Kidney capillary endothelial cell (primary cell): ENCODE measurements at regions not wholly inside any gene's neighbourhood (a gene's known extent, or its start where the extent isn't known, plus 50 kb on each side); places are given as distances from the start of the nearest gene placed in this dataset.
"Not testable (repeated sequence)": the region's sequence is repeated elsewhere in the genome, so short reads cannot be mapped to it uniquely, and the experiment has no call there.

Experiments
- DNase-seq: peaks from one replicate; pipeline ENCODE4 v3.0.0-alpha.2; 2018; ENCODE audit warnings: low spot score

GRCh38 chr6:82740072-82740471 lies 325.6 kb downstream of the UBE3D start:
- DNase-seq, result no peak

GRCh38 chr6:82741325-82741995 lies 324.2 kb downstream of the UBE3D start:
- DNase-seq, result no peak

DNA sequence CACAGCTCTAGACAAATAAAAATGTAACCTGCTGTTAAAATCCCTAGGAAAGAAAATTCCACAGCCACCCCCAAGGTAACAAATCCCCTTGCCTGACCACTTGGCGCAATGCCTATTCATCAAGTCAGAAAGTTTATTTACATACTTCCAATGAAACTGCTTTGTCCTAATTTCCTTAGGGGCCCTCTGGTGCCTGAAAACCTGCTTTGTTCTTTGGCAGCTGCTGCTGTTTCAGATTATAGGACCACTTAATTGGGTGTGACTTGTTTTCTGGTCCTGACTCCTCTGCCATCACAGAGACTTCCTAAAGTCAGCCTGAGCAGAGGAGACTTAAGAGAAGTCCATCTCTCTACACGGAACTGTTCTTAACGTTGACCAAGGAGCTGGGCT lies 323.6 kb downstream of the UBE3D start:
- no peak for DNase-seq

DNA sequence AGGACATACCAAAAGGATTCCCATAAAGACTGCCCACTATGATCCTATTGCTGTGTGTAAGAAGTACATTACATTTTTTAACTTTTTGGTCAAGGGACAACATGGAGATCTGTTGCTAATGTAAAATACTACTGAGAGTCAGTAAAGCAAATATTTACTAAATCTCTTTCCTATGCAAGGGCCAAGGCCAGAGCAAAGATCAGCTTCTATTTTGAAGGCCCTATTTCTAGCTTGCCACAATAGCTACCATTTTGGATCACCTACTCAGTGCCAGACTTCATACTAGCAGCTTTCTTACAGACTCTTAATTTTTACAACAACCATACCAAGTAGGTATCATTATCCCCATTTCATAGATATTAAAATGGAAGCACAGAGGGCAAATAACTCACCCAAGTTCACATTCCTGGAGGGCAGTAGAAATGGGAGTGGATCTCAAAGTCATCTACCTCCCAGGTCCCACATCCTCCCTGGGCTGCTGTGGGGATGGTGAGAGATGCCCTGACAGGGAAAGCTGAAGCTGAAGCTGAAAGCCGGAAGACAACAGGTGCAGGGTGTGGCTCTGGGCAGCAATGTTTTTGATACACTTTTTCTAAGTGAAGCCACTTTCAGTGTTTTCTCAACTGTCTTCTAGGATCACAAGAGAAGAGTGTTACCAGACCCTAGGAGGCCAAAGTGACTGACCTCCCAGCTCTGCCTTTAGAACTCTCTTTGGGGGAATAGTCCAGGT lies 321.2 kb downstream of the UBE3D start:
- DNase-seq, result no peak

DNA sequence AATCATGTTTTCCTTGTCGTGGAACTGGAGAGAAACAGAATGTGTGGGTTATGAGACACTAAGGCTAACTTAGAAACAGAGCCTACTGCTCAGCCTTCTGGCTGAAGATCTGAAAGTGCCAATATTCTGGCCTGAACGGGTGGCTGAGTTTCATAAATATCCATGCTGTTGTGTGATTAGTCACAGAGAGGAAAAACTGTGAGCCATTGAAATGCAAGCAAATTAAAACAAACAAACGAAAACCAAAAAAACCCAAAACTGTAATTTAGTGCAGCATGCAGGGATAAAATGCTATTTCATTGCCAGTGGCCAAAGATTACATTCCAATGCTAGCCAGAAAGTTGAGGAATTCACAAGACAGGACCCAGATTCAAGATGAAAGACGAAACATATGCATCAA lies 315.1 kb downstream of the UBE3D start:
- no peak for DNase-seq

DNA sequence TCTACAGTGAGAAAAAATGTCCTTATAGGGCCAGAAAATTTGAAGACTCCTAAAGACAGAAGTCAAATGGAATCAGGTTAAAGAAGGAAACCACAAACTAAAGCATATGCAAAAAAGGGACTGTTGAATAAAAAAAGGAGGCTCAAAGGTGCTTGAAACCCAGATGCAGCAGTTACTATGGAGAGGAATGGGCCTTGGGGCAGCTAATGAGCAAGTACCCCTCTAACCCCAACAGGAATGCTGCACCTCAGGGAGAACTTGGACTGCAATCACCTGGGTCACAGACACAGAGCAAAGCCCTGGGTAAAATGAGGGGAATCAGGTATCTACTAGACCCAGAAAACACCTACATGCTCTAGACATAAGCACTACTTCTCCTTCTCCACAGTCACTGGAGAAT lies 313.9 kb downstream of the UBE3D start:
- DNase-seq, result no peak

DNA sequence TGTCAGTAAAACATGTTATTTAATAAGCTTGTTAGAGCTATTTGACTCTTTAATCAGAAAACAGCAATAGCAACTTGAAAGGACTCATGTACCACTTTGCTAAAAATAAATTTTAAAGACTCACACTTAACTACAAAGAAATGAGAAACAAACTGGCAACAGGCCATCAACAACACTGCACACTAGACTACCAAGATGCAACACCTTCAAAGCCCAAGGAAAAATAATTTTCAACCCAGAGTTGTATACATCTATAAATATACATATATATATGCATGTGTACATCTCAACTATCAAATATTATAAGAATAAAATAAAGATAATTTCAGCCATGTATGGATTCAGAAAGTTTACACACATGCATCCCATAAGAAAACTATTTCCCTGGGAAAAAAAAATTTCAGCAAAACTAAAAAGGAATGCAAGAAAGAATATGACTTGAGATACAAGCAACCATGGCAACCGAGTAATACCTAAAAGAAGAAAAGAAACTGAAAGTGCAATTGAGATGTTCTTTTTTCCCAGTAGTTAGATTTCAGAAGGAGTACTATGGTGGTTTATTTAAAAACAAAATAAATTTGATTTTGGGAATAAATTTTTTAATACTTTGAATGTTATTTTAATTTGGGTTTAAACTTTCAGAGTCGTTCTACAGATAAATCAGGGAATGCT lies 303.8 kb downstream of the UBE3D start:
- no peak for DNase-seq

GRCh38 chr6:82766476-82766875 lies 299.2 kb downstream of the UBE3D start:
- no peak for DNase-seq

DNA sequence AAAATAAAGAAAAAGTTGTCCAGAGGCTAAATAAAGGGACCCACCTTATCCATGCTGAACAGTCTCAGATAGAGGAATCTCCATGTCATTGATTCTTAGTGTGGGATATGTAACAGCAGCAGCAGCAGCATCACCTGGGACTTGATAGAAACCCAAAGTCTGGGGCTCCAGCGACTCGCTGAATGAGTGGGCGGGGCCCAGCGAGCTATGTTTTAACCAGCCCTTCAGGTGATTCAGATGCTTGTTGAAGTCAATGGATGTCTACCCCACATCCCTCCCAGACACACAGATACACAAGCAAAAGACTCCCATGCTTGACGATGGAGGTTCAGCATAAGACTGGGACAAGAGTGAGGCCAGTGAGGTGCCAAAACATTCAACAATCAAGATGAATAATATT lies 298.6 kb downstream of the UBE3D start:
- no peak for DNase-seq

- DNase-seq, result no peak
Measured at GRCh38 chr6:82767447-82767846, 298.2 kb downstream of the UBE3D start.

GRCh38 chr6:82772851-82773717 lies 292.6 kb downstream of the UBE3D start:
- DNase-seq, result no peak

- no peak for DNase-seq
Measured at GRCh38 chr6:82775361-82775760, 290.3 kb downstream of the UBE3D start.

GRCh38 chr6:82775981-82776380 lies 289.7 kb downstream of the UBE3D start:
- no peak for DNase-seq

DNA sequence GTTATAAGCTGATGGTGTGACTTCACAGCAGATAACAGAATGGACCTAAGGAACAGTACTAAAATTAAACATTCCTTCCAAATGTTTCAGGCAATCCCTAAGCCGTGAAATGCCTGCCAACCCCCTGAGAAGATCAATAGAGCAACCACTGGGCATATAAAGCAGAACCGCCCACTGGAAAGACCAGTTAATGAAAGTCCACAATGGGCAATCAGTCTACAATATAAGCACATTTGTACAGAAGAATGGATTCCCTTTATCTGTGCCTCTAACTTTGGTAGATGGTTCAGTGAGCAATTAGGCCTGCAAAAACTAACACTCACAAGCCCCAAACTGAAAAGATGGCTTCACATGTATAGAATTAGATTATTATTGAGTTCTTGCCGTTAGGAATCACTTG lies 286.6 kb downstream of the UBE3D start:
- no peak for DNase-seq

DNA sequence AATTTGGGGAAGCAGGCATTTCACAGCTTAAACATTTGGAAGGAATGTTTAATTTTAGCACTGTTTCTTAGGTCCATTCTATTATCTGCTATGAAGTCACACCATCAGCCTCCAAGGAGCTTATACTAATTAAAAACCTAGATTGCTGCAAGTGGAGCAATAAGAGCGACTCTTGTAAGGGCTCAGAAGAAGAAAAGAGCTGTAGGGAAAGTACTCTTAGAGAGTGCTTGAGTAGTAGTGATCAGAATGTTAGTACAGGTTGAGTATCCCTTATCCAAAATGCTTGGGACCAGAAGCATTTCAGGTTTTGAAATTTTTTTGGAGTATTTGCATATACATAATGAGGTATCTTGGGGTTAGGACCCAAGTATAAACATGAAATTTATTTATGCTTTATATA lies 285.3 kb downstream of the UBE3D start:
- DNase-seq, result no peak

DNA sequence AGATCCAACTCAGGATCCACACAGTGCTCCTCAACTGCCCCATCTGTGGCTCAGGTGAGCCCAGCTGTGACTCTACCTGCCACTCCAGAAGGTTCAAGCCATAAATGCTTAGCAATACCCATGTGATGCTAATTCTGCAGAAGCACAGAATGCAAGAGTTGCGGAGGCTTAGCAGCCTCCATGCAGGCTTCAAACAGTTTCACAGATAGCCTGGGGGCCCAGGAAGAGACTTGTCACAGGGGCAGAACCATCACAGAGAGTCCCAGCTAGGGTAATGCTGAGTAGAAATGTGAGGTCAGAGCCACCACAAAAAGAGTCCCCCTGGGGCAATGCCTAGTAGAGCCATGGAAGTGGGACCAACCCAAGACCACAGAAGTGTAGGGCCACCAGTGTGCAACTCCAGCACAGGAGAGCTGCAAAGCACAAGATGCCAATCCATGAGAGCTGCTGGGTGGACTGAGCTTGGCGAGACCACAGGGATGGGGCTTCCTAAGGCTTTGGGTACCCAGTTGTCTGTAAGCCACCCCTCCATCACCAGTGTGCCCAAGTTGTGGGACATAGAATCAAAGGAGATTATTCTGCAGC lies 283.9 kb downstream of the UBE3D start:
- DNase-seq, result no peak

- DNase-seq, result no peak
Measured at GRCh38 chr6:82783587-82784236, 281.9 kb downstream of the UBE3D start.

DNA sequence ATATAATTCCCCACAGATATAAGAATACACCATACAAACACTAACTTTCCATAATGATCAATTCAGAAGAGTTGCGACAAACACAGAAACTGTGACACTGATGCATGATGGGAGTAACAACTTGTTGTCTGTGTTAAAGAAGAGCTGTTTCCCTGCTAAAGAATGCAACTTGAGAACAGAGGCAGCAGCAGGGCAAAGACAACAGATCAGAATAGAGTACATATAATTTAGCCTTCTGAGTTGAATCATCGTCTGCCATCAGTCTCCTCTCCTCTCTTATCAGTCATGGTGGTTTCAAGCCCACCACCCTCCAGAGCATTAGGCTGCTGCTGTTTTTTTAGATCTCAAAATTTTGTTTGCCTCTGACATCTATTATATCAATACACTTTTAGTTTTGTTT lies 280.4 kb downstream of the UBE3D start:
- DNase-seq, result no peak

- DNase-seq, result no peak
Measured at GRCh38 chr6:82786248-82786647, 279.4 kb downstream of the UBE3D start.

DNA sequence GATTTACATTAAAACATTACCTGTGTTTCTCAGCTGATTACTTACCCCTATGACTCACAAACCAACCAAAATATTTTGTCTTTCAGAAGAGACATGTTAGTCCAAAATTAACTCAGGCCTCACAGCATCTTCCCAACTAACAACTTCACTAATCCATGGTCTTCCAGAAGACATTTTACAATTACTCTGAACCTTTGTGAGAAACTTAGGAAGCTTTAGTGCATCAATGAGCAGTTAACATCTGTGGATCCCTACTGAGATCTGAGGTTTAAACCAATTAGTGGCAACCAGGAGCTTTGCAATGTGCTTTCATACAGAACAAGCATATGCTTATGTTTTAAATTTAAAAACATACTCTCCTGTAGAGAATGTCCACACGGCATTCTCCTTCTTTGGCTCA lies 269.7 kb downstream of the UBE3D start:
- no peak for DNase-seq

- no peak for DNase-seq
Measured at GRCh38 chr6:82801083-82801482, 264.6 kb downstream of the UBE3D start.

DNA sequence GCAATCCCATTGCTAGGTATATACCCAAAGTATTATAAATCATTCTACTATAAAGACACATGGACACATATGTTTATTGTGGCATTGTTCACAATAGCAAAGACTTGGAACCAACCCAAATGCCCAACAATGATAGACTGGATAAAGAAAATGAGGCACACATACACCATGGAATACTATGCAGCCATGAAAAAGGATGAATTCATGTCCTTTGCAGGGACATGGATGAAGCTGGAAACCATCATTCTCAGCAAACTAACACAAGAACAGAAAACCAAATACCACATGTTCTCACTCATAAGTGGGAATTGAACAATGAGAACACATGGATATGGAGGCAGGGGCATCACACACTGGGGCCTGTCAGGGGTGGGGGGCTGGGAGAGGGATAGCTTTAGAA lies 249.4 kb downstream of the UBE3D start:
- not testable (repeated sequence) for DNase-seq
